ENCODE measurements at regions not wholly inside any gene's neighbourhood (a gene's known extent, or its start where the extent isn't known, plus 50 kb on each side); places are given as distances from the start of the nearest gene placed in this dataset.

GRCh38 chr14:66378712-66379505, 107.3 kb upstream of the CCDC196 start:
- Histone ChIP-seq H3K36me3 (replicated peaks in 1 of 2; ENCODE audit: control insufficient read depth in 1 of 2, insufficient read depth in 2 of 2, low read length in 1 of 2) (no peaks in the 10 kb centered on the region), H3K4me2 (no peak overlapping the region), H3K27me3 (ENCODE audit: insufficient read depth) (no peaks in the 10 kb centered on the region), H4K20me1 (ENCODE audit: insufficient read depth) (no peaks in the 10 kb centered on the region), H3K9ac (no peak overlapping the region), H3F3A (replicated peaks; ENCODE audit: insufficient read depth) (no peaks in the 10 kb centered on the region), H3K27ac (ENCODE audit: low read depth in 2 of 2, low read length in 1 of 2) (no peak overlapping the region), H3K4me1 (ENCODE audit: control insufficient read depth in 1 of 2, insufficient read depth in 2 of 2, low read depth in 1 of 2, low read length in 1 of 2) (peaks cover 0 to 7% of the 10 kb centered on the region in 2 experiments; a peak in 1 of 4 replicates), H2AFZ (ENCODE audit: low read depth) (no peak overlapping the region), H3K9me3 (no peaks in the 10 kb centered on the region), H3K4me3 (ENCODE audit: low read depth in 2 of 2, low read length in 1 of 2) (no peak overlapping the region), H3K79me2 (ENCODE audit: insufficient read depth) (no peaks in the 10 kb centered on the region), H3K9me2 (no peaks in the 10 kb centered on the region)
- WGBS (ENCODE audit: low lambda C conversion rate), result 95% methylated on average over 4 of the region's 4 CpGs
- ChIA-PET POLR2A (no interaction called here), CTCF (interaction anchor here (1.1 to 2.5 kb wide), 3 partner anchors 19 to 24 kb away, joined by 3 to 12 read pairs (median 4); no protein-coding TSS in a partner anchor)
- no peak for DNase-seq
- TF ChIP-seq FOSL2 (IDR thresholded peaks at IDR 0.05; ENCODE audit: borderline replicate concordance, low read depth) (no peak), ZBTB33 (IDR thresholded peaks at IDR 0.05; ENCODE audit: borderline replicate concordance, low read depth) (no peak), EP300 (IDR thresholded peaks at IDR 0.05; ENCODE audit: borderline replicate concordance in 1 of 2, low read depth in 1 of 2, low read length in 1 of 2) (no peak), TEAD4 (IDR thresholded peaks at IDR 0.05; ENCODE audit: borderline replicate concordance, insufficient read depth) (no peak), RCOR1 (IDR thresholded peaks at IDR 0.05; ENCODE audit: low read length) (no peak)

DNA sequence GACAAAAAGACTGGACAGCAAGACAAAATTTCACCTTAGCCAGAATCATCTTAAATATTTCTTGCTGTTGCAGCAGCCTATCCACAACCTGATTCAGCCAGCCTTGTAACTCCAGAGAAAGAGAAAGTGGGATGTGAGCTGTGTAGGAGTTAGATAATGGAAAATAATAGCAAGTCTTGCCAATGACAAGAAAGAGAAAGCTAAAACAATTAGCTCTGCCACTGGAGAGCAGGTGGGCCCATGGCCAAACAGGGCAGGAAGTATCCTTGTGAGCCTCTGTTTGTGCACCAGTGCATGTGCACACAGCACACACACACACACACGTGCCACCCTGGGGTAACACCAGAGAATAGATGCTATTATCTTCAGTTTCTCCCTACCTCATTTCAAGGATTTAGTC, 106.0 kb upstream of the CCDC196 start:
- Histone ChIP-seq H3F3A (replicated peaks; ENCODE audit: insufficient read depth) (no peaks in the 10 kb centered on the region), H2AFZ (ENCODE audit: low read depth) (no peak overlapping the region), H3K4me1 (ENCODE audit: control insufficient read depth in 1 of 2, insufficient read depth in 2 of 2, low read depth in 1 of 2, low read length in 1 of 2) (peaks cover 0 to 7% of the 10 kb centered on the region in 2 experiments; a peak in 1 of 4 replicates), H3K36me3 (replicated peaks in 1 of 2; ENCODE audit: control insufficient read depth in 1 of 2, insufficient read depth in 2 of 2, low read length in 1 of 2) (no peaks in the 10 kb centered on the region), H3K79me2 (ENCODE audit: insufficient read depth) (no peaks in the 10 kb centered on the region), H3K9me3 (no peaks in the 10 kb centered on the region), H3K9ac (no peak overlapping the region), H3K27ac (ENCODE audit: low read depth in 2 of 2, low read length in 1 of 2) (no peak overlapping the region), H4K20me1 (ENCODE audit: insufficient read depth) (no peaks in the 10 kb centered on the region), H3K9me2 (no peaks in the 10 kb centered on the region), H3K4me2 (no peak overlapping the region), H3K27me3 (ENCODE audit: insufficient read depth) (no peaks in the 10 kb centered on the region), H3K4me3 (ENCODE audit: low read depth in 2 of 2, low read length in 1 of 2) (no peak overlapping the region)
- 18% methylated on average over 1 of the region's 1 CpG for WGBS (ENCODE audit: low lambda C conversion rate)
- ChIA-PET POLR2A (no interaction called here), CTCF (interaction anchor here (1.1 to 2.5 kb wide), 2 partner anchors 20 to 21 kb away, joined by 4 to 12 read pairs; no protein-coding TSS in a partner anchor)
- TF ChIP-seq JUND (IDR thresholded peaks at IDR 0.05) (no peak), USF2 (IDR thresholded peaks at IDR 0.05; ENCODE audit: borderline replicate concordance, low read depth, low read length) (no peak), MXI1 (IDR thresholded peaks at IDR 0.05; ENCODE audit: low read depth, low read length) (no peak), EP300 (IDR thresholded peaks at IDR 0.05; ENCODE audit: borderline replicate concordance in 1 of 2, low read depth in 1 of 2, low read length in 1 of 2) (no peak), RAD21 (IDR thresholded peaks at IDR 0.05; ENCODE audit: low read length) (no peak), ELF1 (IDR thresholded peaks at IDR 0.05) (no peak), GATA2 (CRISPR knock-in tag; IDR thresholded peaks at IDR 0.05) (no peak), ZBTB33 (IDR thresholded peaks at IDR 0.05; ENCODE audit: borderline replicate concordance, low read depth) (no peak), GABPA (IDR thresholded peaks at IDR 0.05; ENCODE audit: low read depth) (no peak), POLR2AphosphoS5 (IDR thresholded peaks at IDR 0.05; ENCODE audit: low read depth, low read length) (no peak)
- TF ChIP-seq, protein P1, sequence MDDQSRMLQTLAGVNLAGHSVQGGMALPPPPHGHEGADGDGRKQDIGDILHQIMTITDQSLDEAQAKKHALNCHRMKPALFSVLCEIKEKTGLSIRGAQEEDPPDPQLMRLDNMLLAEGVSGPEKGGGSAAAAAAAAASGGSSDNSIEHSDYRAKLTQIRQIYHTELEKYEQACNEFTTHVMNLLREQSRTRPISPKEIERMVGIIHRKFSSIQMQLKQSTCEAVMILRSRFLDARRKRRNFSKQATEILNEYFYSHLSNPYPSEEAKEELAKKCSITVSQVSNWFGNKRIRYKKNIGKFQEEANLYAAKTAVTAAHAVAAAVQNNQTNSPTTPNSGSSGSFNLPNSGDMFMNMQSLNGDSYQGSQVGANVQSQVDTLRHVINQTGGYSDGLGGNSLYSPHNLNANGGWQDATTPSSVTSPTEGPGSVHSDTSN (IDR thresholded peaks at IDR 0.05), result no peak
- no peak for DNase-seq

Data from SK-N-SH (cell line).